ENCODE measurements at regions not wholly inside any gene's neighbourhood (a gene's known extent, or its start where the extent isn't known, plus 50 kb on each side); places are given as distances from the start of the nearest gene placed in this dataset.

DNA sequence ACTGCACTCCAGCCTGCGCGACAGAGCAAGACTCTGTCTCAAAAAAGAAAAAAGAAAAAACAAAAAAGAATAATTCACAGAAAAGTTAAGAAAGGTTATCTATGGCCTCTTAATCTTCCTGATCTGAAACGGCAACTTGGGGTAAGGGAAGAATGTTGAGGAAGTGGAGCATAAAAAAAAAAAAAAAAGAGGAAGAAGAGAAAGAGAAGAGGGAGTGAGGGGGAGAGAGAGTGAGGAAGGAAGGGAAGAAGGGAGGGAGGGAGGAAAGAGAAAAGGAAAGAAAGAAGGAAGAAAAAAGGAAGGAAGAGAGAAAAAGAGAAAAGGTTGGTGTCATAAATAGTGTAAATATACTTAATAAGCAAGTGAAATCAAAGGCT is 68.9 kb upstream of the NCOA3 start:
- TF ChIP-seq EZH2 (IDR thresholded peaks at IDR 0.05) (no peak), EZH2phosphoT487 (IDR thresholded peaks at IDR 0.05) (no peak)
- TF ChIP-seq, protein P1, sequence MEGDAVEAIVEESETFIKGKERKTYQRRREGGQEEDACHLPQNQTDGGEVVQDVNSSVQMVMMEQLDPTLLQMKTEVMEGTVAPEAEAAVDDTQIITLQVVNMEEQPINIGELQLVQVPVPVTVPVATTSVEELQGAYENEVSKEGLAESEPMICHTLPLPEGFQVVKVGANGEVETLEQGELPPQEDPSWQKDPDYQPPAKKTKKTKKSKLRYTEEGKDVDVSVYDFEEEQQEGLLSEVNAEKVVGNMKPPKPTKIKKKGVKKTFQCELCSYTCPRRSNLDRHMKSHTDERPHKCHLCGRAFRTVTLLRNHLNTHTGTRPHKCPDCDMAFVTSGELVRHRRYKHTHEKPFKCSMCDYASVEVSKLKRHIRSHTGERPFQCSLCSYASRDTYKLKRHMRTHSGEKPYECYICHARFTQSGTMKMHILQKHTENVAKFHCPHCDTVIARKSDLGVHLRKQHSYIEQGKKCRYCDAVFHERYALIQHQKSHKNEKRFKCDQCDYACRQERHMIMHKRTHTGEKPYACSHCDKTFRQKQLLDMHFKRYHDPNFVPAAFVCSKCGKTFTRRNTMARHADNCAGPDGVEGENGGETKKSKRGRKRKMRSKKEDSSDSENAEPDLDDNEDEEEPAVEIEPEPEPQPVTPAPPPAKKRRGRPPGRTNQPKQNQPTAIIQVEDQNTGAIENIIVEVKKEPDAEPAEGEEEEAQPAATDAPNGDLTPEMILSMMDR (IDR thresholded peaks at IDR 0.05) = no peak

Measured in neural progenitor cell (in vitro differentiated cells).